ENCODE measurements at regions not wholly inside any gene's neighbourhood (a gene's known extent, or its start where the extent isn't known, plus 50 kb on each side); places are given as distances from the start of the nearest gene placed in this dataset.

- no peak for TF ChIP-seq CTCF (IDR thresholded peaks at IDR 0.05)
- TF ChIP-seq POLR2A (IDR thresholded peaks at IDR 0.05) = no peak
- no peak for TF ChIP-seq EP300 (IDR thresholded peaks at IDR 0.05)
These were observed 658.5 kb downstream of the TYW1 start for GRCh38 chr7:67655168-67655567.

Data from ovary (tissue), 3 donors.